K562 (cell line): ENCODE measurements at regions not wholly inside any gene's neighbourhood (a gene's known extent, or its start where the extent isn't known, plus 50 kb on each side); places are given as distances from the start of the nearest gene placed in this dataset.

Experiments used
- ATAC-seq: fragments of 200-7000 bp; cut with Tn5 transposase; 3 replicates; pipeline ENCODE4 v1.9.1; 2020; ENCODE audit warnings: moderate library complexity
- BruUV-seq: library from RNA; stranded (reverse); fragments of 400-500 nt; replicated peaks from 2 replicates; lab custom pipeline; 2021; lab: Mats Ljungman, UMichigan
- CTCF ChIA-PET: fragments of 300-600 bp; formaldehyde crosslinking; extraction: SDS; loops from one replicate; lab custom pipeline; 2021; ENCODE audit warnings: low intra/inter-chr PET ratio; lab: Yijun Ruan, JAX
- POLR2A ChIA-PET: fragments of 300-600, 350-650 bp; sonication (Branson Sonifier 250); formaldehyde crosslinking; extraction: SDS; loops from one replicate; lab custom pipeline; 2021; ENCODE audit warnings: antibody characterized with exemption, inconsistent platforms; lab: Yijun Ruan, JAX
- DNase-seq, 4 experiments: peaks; one replicate each; pipeline versions ENCODE4 v3.0.0 to v3.0.0-alpha.2; 2011 to 2018; ENCODE audit warnings: low spot score in 3 of 4, mixed read lengths in 3 of 4; ENCODE audit errors: extremely low read depth in 1 of 4
- FAIRE-seq: peaks from 2 replicates; lab custom pipeline; 2011; peaks lifted over from hg19 to GRCh38; lab: Jason Lieb, UNC
- H2AFZ ChIP-seq: 2 replicates; pipeline ENCODE4 v1.6.0; 2011; ENCODE audit warnings: low read depth, low read length, control low read depth, inconsistent platforms
- H3K27ac ChIP-seq: fragments of 200-600 bp; 3 replicates; pipeline ENCODE4 v1.8.0; 2011; ENCODE audit warnings: low read depth, mild to moderate bottlenecking, control low read depth, inconsistent platforms, low read length, moderate library complexity, mixed read lengths; ENCODE audit errors: extremely low read depth
- H3K27me3 ChIP-seq, 2 experiments: fragments of 300-600 bp in 1 of 2; 2 replicates in 1 of 2; 3 replicates in 1 of 2; pipeline versions ENCODE4 v1.6.0 to v1.8.0; 2011; ENCODE audit warnings: inconsistent platforms in 2 of 2, low read length in 2 of 2, mild to moderate bottlenecking in 1 of 2, mixed read lengths in 1 of 2, moderate library complexity in 1 of 2; ENCODE audit not compliant: control insufficient read depth in 2 of 2, insufficient read depth in 2 of 2
- H3K36me3 ChIP-seq: fragments of 300-600 bp; 3 replicates; pipeline ENCODE4 v1.8.0; 2011; ENCODE audit warnings: mild to moderate bottlenecking, low read length, inconsistent platforms; ENCODE audit not compliant: control insufficient read depth, insufficient read depth
- H3K4me1 ChIP-seq, 2 experiments: fragments of 200-600 bp in 1 of 2; replicated peaks in 1 of 2; 2 replicates in 1 of 2; 3 replicates in 1 of 2; pipeline versions ENCODE4 v1.5.1 to v1.8.0; 2011; ENCODE audit warnings: inconsistent platforms in 2 of 2, low read length in 2 of 2, mild to moderate bottlenecking in 1 of 2, mixed read lengths in 1 of 2, moderate library complexity in 1 of 2; ENCODE audit not compliant: control insufficient read depth in 2 of 2, insufficient read depth in 2 of 2
- H3K4me2 ChIP-seq: 2 replicates; pipeline ENCODE4 v1.6.1; 2011; ENCODE audit warnings: low read length, control low read depth, inconsistent platforms, mixed read lengths; ENCODE audit not compliant: insufficient read depth
- H3K4me3 ChIP-seq: fragments of 200-600 bp; sonication (generic), shearing (Covaris generic); 2 replicates; pipeline ENCODE4 v1.5.1; 2016; ENCODE audit warnings: control low read depth, inconsistent platforms
- H3K79me2 ChIP-seq: fragments of 200-600 bp; 3 replicates; pipeline ENCODE4 v1.8.0; 2011; ENCODE audit warnings: low read length, inconsistent platforms; ENCODE audit not compliant: control insufficient read depth, insufficient read depth
- H3K9ac ChIP-seq, 2 experiments: 2 replicates each; pipeline versions ENCODE4 v1.6.0 to v1.6.1; 2011; ENCODE audit warnings: low read depth in 2 of 2, low read length in 2 of 2, control low read depth in 1 of 2, inconsistent platforms in 1 of 2, mild to moderate bottlenecking in 1 of 2, mixed read lengths in 1 of 2; ENCODE audit not compliant: insufficient read depth in 1 of 2
- H3K9me1 ChIP-seq: one replicate; pipeline ENCODE4 v1.6.0; 2011; ENCODE audit warnings: inconsistent platforms, mild to moderate bottlenecking, low read length, moderate library complexity; ENCODE audit not compliant: control insufficient read depth, insufficient read depth
- H3K9me3 ChIP-seq: replicated peaks from 2 replicates; pipeline ENCODE4 v1.5.1; 2011; ENCODE audit warnings: low read depth, low read length, inconsistent platforms; ENCODE audit not compliant: control insufficient read depth, insufficient read depth
- H4K20me1 ChIP-seq: replicated peaks from 2 replicates; pipeline ENCODE4 v1.6.1; 2011; ENCODE audit warnings: low read length, inconsistent platforms, mixed read lengths; ENCODE audit not compliant: control insufficient read depth, insufficient read depth
- ATF1 ChIP-seq, 2 experiments: fragments of 450-650 bp in 1 of 2; IDR thresholded peaks; 2 replicates each; pipeline ENCODE4 v1.6.1; 2016; ENCODE audit warnings: missing compliant biosample characterization in 1 of 2, missing genetic modification characterization in 1 of 2
- ATF3 ChIP-seq, 2 experiments: fragments of 450-650 bp in 1 of 2; sonication (generic) in 1 of 2; formaldehyde crosslinking in 1 of 2; IDR thresholded peaks in 1 of 2; conservative IDR thresholded peaks in 1 of 2; 2 replicates each; pipeline versions ENCODE4 v1.6.1 to v1.8.1; 2016 to 2023; ENCODE audit warnings: mild to moderate bottlenecking in 2 of 2, moderate library complexity in 2 of 2, inconsistent platforms in 1 of 2, missing genetic modification reagents in 1 of 2
- BCLAF1 ChIP-seq, 2 experiments: fragments of 450-650 bp in 1 of 2; IDR thresholded peaks; 2 replicates each; pipeline ENCODE4 v1.6.1; 2011 to 2017; ENCODE audit warnings: low read depth in 2 of 2, antibody characterized with exemption in 1 of 2, borderline replicate concordance in 1 of 2, low read length in 1 of 2, mild to moderate bottlenecking in 1 of 2, mixed read lengths in 1 of 2; ENCODE audit not compliant: control insufficient read depth in 1 of 2
- DEAF1 ChIP-seq: fragments of 450-650 bp; formaldehyde crosslinking; IDR thresholded peaks from 2 replicates; pipeline ENCODE4 v1.4.0; 2020; ENCODE audit warnings: mild to moderate bottlenecking, moderate library complexity
- HNRNPH1 ChIP-seq: fragments of 200-400 bp; formaldehyde crosslinking; optimal IDR thresholded peaks from 2 replicates; pipeline ENCODE3; 2017; ENCODE audit warnings: low read depth, mild to moderate bottlenecking, low read length, moderate library complexity
- KLF1 ChIP-seq: fragments of 450-650 bp; IDR thresholded peaks from 2 replicates; pipeline ENCODE4 v1.6.1; 2016; ENCODE audit warnings: missing genetic modification characterization, missing compliant biosample characterization
- MBD2 ChIP-seq: sonication (generic); IDR thresholded peaks from 2 replicates; pipeline ENCODE4 v1.6.1; 2016; ENCODE audit warnings: low read depth, borderline replicate concordance
- TCF15 ChIP-seq: fragments of 250-450 bp; sonication (Bioruptor Pico); IDR thresholded peaks from 2 replicates; pipeline ENCODE4 v1.8.0; 2022; ENCODE audit warnings: moderate library complexity, mild to moderate bottlenecking, inconsistent platforms
- ZFP91 ChIP-seq: sonication (generic); formaldehyde crosslinking; IDR thresholded peaks from 2 replicates; pipeline ENCODE4 v1.8.0; 2022; ENCODE audit warnings: mild to moderate bottlenecking, missing genetic modification reagents
- ZNF408 ChIP-seq: fragments of 250-450 bp; sonication (Bioruptor Pico); IDR thresholded peaks from 2 replicates; pipeline ENCODE4 v1.4.0; 2020; ENCODE audit warnings: low read depth, mild to moderate bottlenecking, moderate library complexity
- ZNF41 ChIP-seq: fragments of 250-450 bp; sonication (Bioruptor Pico); conservative IDR thresholded peaks from 2 replicates; pipeline ENCODE4 v1.4.0; 2020; ENCODE audit warnings: mild to moderate bottlenecking
- ZNF589 ChIP-seq: fragments of 200-800 bp; sonication (Bioruptor generic); IDR thresholded peaks from 2 replicates; pipeline ENCODE4 v1.6.1; 2016; ENCODE audit warnings: low read depth, missing genetic modification characterization, missing compliant biosample characterization
- ZNF785 ChIP-seq: fragments of 250-450 bp; sonication (Bioruptor Pico); IDR thresholded peaks from 2 replicates; pipeline ENCODE4 v1.4.0; 2020; ENCODE audit warnings: mild to moderate bottlenecking
- ZNF79 ChIP-seq: fragments of 250-450 bp; sonication (Bioruptor Pico); IDR thresholded peaks from 2 replicates; pipeline ENCODE4 v1.4.0; 2020; ENCODE audit warnings: low read depth, mild to moderate bottlenecking, moderate library complexity
- WGBS: fragments of 100-300 bp; shearing (Covaris generic); methylation state at CpG from one replicate; pipeline ENCODE4 v1.1.6; 2016; ENCODE audit warnings: low coverage, mixed read lengths; ENCODE audit not compliant: insufficient coverage; ENCODE audit errors: missing lambda C conversion rate; 5-methylcytosine and 5-hydroxymethylcytosine counted together
- in situ Hi-C: fragments of 300-500 bp; cut with MboI; formaldehyde crosslinking; loops from 4 replicates; pipeline ENCODE4 v1.15.0; 2018; ENCODE audit warnings: inconsistent platforms, mixed read lengths
- intact Hi-C: fragments of 100-400 bp; cut with micrococcal nuclease; formaldehyde crosslinking; loops from 2 replicates; pipeline ENCODE4 v1.14.2; 2022

- no TSS peak for BruUV-seq
- ChIA-PET POLR2A (no interaction called here), CTCF (no interaction called here)
- H3K27me3 ChIP-seq, result no peaks in the 10 kb centered on the region
- no peaks in the 10 kb centered on the region for H3K9me3 ChIP-seq
- no peaks in the 10 kb centered on the region for H3K36me3 ChIP-seq
- no peaks in the 10 kb centered on the region for H3K4me1 ChIP-seq
- no peaks in the 10 kb centered on the region for H3K79me2 ChIP-seq
- H3K27ac ChIP-seq, result no peak overlapping the region
- in situ Hi-C loops, result no loop called here
- H4K20me1 ChIP-seq, result no peaks in the 10 kb centered on the region
- DNase-seq, result no peak
- intact Hi-C loops, result no loop called here
- no peak overlapping the region for H3K4me3 ChIP-seq
- no peaks in the 10 kb centered on the region for H3K9me1 ChIP-seq
- H3K9ac ChIP-seq, result no peak overlapping the region
- FAIRE-seq, result no peak
- no peak overlapping the region for H2AFZ ChIP-seq
- 5% methylated on average over 2 of the region's 2 CpGs for WGBS
- no peak for ATAC-seq
- H3K4me2 ChIP-seq, result no peak overlapping the region
- TF ChIP-seq DEAF1 (CRISPR knock-in tag) (no peak), MBD2 (no peak), ATF3 (IDR thresholded peaks at IDR 0.05) (no peak), ATF3 (CRISPR knock-in tag; conservative IDR thresholded peaks at IDR 0.05) (no peak), ZNF79 (CRISPR knock-in tag) (no peak), ZNF785 (CRISPR knock-in tag) (no peak), ZNF41 (CRISPR knock-in tag) (no peak), ZFP91 (no peak), BCLAF1 (IDR thresholded peaks at IDR 0.05; ENCODE audit: borderline replicate concordance in 1 of 2, control insufficient read depth in 1 of 2, low read depth in 2 of 2, low read length in 1 of 2) (no peak), ZNF408 (CRISPR knock-in tag) (no peak), TCF15 (CRISPR knock-in tag) (no peak), HNRNPH1 (no peak), ZNF589 (no peak), KLF1 (tag) (no peak), ATF1 (CRISPR knock-in tag; IDR thresholded peaks at IDR 0.05) (no peak), ATF1 (tag; IDR thresholded peaks at IDR 0.05) (no peak)
Measured at GRCh38 chr1:221334062-221334461, 407.8 kb downstream of the DUSP10 start.
